ENCODE measurements at regions not wholly inside any gene's neighbourhood (a gene's known extent, or its start where the extent isn't known, plus 50 kb on each side); places are given as distances from the start of the nearest gene placed in this dataset.

DNA sequence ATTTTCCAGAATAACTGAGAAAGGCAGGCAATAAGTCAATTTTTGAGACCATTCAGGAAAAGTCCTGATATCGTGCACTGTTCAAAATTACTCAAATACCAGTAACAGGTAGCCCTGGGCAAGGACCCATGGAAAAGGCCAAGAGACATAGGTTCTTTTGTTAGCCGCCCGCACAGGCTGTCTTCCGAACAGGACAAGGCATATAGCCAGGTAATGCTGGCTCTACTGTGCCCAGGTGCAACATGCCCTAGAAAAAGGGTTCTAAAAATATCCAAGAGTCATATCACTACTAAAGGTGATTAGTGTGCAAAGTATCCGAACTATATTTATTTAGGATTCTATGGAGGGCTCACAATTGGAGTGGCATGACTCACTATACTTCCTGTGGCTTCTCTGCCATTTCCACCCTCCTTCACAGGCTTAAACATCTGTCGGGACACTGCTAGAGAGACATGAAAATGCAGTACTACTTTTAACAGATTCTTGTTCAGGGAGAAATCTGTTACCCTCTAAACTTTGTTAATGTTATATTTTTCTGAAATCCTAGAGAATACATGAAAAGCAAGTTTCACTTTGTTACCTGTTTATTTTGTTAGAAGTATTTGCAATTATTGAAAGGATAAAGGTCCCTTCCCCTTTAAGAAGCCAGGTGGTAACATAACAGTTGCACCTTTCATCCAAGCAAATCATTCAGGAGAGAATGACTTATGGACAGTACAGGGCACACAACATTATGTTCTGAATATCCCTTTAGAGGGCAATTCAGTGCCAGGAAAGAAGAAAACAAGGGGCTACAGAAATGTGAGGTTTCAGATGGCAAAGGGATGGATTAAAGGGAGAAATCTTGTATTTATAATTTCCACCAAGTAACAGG, 293.3 kb upstream of the THBS1 start:
- peak; percentile 57 for ATAC-seq
- TF ChIP-seq RARB (CRISPR knock-in tag; IDR thresholded peaks at IDR 0.05) (no peak), ZNF565 (CRISPR knock-in tag; conservative IDR thresholded peaks at IDR 0.05; ENCODE audit: low read depth) (no peak), TCF4 (CRISPR knock-in tag; IDR thresholded peaks at IDR 0.05; ENCODE audit: borderline replicate concordance) (no peak), ZFP3 (CRISPR knock-in tag; IDR thresholded peaks at IDR 0.05) (no peak), ARNTL (CRISPR knock-in tag; IDR thresholded peaks at IDR 0.05; ENCODE audit: borderline replicate concordance, low read depth) (no peak), ZFP30 (CRISPR knock-in tag; IDR thresholded peaks at IDR 0.05) (no peak), GLIS3 (CRISPR knock-in tag; IDR thresholded peaks at IDR 0.05) (no peak), ZNF8 (CRISPR knock-in tag; IDR thresholded peaks at IDR 0.05) (no peak), PPARA (CRISPR knock-in tag; IDR thresholded peaks at IDR 0.05; ENCODE audit: borderline replicate concordance) (no peak), SNAI2 (CRISPR knock-in tag; IDR thresholded peaks at IDR 0.05) (no peak), ZC3H10 (CRISPR knock-in tag; IDR thresholded peaks at IDR 0.05) (no peak), CSDC2 (CRISPR knock-in tag; IDR thresholded peaks at IDR 0.05) (no peak), ISL1 (CRISPR knock-in tag; IDR thresholded peaks at IDR 0.05) (no peak), OSR1 (CRISPR knock-in tag; IDR thresholded peaks at IDR 0.05) (no peak), ESRRG (CRISPR knock-in tag; IDR thresholded peaks at IDR 0.05) (no peak)
- TF ChIP-seq, protein P1, sequence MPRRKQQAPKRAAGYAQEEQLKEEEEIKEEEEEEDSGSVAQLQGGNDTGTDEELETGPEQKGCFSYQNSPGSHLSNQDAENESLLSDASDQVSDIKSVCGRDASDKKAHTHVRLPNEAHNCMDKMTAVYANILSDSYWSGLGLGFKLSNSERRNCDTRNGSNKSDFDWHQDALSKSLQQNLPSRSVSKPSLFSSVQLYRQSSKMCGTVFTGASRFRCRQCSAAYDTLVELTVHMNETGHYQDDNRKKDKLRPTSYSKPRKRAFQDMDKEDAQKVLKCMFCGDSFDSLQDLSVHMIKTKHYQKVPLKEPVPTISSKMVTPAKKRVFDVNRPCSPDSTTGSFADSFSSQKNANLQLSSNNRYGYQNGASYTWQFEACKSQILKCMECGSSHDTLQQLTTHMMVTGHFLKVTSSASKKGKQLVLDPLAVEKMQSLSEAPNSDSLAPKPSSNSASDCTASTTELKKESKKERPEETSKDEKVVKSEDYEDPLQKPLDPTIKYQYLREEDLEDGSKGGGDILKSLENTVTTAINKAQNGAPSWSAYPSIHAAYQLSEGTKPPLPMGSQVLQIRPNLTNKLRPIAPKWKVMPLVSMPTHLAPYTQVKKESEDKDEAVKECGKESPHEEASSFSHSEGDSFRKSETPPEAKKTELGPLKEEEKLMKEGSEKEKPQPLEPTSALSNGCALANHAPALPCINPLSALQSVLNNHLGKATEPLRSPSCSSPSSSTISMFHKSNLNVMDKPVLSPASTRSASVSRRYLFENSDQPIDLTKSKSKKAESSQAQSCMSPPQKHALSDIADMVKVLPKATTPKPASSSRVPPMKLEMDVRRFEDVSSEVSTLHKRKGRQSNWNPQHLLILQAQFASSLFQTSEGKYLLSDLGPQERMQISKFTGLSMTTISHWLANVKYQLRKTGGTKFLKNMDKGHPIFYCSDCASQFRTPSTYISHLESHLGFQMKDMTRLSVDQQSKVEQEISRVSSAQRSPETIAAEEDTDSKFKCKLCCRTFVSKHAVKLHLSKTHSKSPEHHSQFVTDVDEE (CRISPR knock-in tag; IDR thresholded peaks at IDR 0.05) = no peak
- TF ChIP-seq, protein P2, sequence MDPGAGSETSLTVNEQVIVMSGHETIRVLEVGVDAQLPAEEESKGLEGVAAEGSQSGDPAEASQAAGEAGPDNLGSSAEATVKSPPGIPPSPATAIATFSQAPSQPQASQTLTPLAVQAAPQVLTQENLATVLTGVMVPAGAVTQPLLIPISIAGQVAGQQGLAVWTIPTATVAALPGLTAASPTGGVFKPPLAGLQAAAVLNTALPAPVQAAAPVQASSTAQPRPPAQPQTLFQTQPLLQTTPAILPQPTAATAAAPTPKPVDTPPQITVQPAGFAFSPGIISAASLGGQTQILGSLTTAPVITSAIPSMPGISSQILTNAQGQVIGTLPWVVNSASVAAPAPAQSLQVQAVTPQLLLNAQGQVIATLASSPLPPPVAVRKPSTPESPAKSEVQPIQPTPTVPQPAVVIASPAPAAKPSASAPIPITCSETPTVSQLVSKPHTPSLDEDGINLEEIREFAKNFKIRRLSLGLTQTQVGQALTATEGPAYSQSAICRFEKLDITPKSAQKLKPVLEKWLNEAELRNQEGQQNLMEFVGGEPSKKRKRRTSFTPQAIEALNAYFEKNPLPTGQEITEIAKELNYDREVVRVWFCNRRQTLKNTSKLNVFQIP (CRISPR knock-in tag; IDR thresholded peaks at IDR 0.05; ENCODE audit: borderline replicate concordance, low read depth) = no peak
- TF ChIP-seq, protein P3, sequence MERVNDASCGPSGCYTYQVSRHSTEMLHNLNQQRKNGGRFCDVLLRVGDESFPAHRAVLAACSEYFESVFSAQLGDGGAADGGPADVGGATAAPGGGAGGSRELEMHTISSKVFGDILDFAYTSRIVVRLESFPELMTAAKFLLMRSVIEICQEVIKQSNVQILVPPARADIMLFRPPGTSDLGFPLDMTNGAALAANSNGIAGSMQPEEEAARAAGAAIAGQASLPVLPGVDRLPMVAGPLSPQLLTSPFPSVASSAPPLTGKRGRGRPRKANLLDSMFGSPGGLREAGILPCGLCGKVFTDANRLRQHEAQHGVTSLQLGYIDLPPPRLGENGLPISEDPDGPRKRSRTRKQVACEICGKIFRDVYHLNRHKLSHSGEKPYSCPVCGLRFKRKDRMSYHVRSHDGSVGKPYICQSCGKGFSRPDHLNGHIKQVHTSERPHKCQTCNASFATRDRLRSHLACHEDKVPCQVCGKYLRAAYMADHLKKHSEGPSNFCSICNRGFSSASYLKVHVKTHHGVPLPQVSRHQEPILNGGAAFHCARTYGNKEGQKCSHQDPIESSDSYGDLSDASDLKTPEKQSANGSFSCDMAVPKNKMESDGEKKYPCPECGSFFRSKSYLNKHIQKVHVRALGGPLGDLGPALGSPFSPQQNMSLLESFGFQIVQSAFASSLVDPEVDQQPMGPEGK (CRISPR knock-in tag; IDR thresholded peaks at IDR 0.05; ENCODE audit: borderline replicate concordance) = no peak
- TF ChIP-seq, protein P4, sequence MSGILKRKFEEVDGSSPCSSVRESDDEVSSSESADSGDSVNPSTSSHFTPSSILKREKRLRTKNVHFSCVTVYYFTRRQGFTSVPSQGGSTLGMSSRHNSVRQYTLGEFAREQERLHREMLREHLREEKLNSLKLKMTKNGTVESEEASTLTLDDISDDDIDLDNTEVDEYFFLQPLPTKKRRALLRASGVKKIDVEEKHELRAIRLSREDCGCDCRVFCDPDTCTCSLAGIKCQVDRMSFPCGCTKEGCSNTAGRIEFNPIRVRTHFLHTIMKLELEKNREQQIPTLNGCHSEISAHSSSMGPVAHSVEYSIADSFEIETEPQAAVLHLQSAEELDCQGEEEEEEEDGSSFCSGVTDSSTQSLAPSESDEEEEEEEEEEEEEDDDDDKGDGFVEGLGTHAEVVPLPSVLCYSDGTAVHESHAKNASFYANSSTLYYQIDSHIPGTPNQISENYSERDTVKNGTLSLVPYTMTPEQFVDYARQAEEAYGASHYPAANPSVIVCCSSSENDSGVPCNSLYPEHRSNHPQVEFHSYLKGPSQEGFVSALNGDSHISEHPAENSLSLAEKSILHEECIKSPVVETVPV (CRISPR knock-in tag; IDR thresholded peaks at IDR 0.05) = no peak
- TF ChIP-seq, protein P5, sequence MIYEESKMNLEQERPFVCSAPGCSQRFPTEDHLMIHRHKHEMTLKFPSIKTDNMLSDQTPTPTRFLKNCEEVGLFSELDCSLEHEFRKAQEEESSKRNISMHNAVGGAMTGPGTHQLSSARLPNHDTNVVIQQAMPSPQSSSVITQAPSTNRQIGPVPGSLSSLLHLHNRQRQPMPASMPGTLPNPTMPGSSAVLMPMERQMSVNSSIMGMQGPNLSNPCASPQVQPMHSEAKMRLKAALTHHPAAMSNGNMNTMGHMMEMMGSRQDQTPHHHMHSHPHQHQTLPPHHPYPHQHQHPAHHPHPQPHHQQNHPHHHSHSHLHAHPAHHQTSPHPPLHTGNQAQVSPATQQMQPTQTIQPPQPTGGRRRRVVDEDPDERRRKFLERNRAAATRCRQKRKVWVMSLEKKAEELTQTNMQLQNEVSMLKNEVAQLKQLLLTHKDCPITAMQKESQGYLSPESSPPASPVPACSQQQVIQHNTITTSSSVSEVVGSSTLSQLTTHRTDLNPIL (CRISPR knock-in tag; IDR thresholded peaks at IDR 0.05; ENCODE audit: low read depth) = no peak

DNA sequence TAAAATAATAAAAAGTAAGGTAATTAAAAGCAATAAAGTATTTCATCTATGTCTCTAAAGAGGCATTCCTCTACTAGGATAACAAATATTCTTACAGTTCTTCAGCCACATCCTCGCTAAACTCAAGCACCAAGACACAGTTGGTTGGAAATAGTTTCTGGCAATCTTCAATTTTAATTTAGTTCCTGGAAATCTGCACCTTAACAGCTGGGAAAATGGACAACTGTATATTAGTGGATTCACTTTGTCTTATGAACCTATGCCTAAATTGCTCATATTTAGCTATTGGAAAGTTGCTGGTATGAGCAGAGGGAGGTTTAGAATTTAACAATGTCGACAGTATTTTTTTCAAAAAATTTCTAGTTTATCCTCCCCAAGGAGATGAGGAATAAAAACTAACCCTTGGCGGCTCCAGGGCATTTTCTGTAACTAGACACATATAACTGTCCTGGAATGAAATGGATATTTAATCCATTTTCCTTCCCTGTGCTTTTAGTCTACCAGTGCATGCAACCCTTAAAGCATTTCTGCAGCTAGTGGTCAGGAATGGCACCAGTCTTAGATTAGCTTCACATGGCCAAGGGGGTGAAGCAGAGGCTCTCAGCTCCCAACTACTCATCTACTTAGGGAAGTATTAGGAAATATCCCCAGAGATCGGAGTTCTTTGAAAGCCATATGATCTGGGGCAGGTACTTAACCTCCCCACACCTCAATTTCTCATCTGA, 290.0 kb upstream of the THBS1 start:
- no peak for TF ChIP-seq TCF4 (CRISPR knock-in tag; IDR thresholded peaks at IDR 0.05; ENCODE audit: borderline replicate concordance)
- no peak for TF ChIP-seq ZNF70 (CRISPR knock-in tag; IDR thresholded peaks at IDR 0.05)
- TF ChIP-seq SNAI2 (CRISPR knock-in tag; IDR thresholded peaks at IDR 0.05) = no peak
- TF ChIP-seq BACH2 (CRISPR knock-in tag; IDR thresholded peaks at IDR 0.05; ENCODE audit: borderline replicate concordance) = no peak
- TF ChIP-seq ARNTL (CRISPR knock-in tag; IDR thresholded peaks at IDR 0.05; ENCODE audit: borderline replicate concordance, low read depth) = no peak
- ATAC-seq = no peak
